GM18511 (cell line): ENCODE measurements at regions not wholly inside any gene's neighbourhood (a gene's known extent, or its start where the extent isn't known, plus 50 kb on each side); places are given as distances from the start of the nearest gene placed in this dataset.

ENCODE experiments used
- ATAC-seq: cut with Tn5 transposase; IDR thresholded peaks from one replicate; pipeline ENCODE4 v1.9.1; 2021; ENCODE audit warnings: mild to moderate bottlenecking, moderate library complexity; ENCODE audit not compliant: unreplicated experiment

DNA sequence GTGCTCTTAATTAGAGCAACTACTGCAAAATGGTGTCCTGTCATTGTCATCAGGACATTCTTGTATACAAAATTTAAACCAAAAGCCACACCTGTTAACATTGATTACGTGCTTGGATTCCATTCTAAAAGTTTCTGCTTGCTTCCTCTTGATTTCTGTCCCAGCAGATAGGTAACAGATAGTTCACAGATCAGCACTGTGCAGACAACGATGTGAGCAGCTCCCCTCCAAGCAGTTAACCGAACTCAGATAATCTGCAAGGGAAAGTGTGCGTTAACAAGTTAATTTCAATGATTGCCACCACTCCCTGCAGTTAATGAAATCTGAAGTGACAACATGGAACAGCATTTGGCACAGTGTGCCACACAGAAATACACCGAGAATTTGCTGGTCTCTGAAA is 54.4 kb upstream of the RELL1 start:
- no peak for ATAC-seq

DNA sequence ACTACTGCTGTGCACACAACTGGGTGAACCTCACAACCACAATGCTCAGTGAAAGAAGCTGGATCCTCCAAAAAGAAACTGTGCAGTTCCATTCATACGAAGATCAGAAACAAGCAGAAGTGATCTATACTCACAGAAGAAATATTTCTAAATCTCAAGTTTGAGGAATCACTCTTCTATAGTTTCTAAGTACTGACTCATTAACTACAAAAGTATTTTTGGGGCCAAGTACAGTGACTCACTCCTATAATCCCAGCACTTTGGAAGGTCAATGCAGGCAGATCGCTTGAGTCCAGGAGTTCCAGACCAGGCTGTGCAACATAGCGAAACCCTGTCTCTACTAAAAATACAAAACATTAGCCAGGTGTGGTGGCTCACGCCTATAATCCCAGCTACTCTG is 51.3 kb upstream of the RELL1 start:
- ATAC-seq: no peak
